ENCODE measurements at regions not wholly inside any gene's neighbourhood (a gene's known extent, or its start where the extent isn't known, plus 50 kb on each side); places are given as distances from the start of the nearest gene placed in this dataset.
"Not testable (repeated sequence)": the region's sequence is repeated elsewhere in the genome, so short reads cannot be mapped to it uniquely, and the experiment has no call there.

DNA sequence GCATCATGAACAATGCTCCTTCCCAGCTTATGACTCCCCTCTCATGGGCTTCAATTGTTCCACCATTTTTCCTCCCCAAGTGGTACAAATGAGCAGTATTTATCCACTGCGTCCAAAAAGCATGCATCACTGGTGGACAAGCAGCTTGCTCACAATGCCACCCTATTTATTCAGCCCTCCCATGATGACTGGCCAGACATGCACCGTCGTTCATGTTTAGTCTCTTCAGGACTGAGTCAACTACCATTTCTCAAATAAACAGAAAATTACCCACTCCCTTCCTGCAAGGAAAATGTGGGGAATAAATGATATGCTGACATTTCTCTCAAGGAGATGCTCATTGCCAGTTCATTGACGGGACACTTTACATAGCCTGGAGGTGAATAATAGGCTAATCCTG is 300.4 kb downstream of the C6orf118 start:
- no peak for DNase-seq (ENCODE audit: low spot score)

DNA sequence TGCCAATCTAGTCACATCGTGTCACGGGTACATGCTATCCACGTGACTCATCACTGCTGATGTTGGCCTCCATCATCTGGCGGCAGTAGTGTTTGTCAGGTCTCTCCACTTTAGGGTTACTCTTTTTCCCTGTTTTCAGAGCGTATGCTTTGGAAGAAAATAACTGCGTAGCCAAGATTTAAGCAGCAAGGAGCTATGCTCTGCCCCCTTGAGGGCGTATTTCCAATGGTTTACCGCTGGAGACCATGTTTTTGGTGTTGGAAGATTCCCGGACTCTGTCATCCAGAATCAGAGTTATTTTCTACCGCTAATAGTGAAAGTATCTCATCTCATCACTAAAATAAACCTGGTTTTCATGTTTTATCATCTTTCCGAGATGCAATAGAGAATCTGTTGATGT is 306.5 kb downstream of the C6orf118 start:
- no peak for DNase-seq (ENCODE audit: low spot score)

DNA sequence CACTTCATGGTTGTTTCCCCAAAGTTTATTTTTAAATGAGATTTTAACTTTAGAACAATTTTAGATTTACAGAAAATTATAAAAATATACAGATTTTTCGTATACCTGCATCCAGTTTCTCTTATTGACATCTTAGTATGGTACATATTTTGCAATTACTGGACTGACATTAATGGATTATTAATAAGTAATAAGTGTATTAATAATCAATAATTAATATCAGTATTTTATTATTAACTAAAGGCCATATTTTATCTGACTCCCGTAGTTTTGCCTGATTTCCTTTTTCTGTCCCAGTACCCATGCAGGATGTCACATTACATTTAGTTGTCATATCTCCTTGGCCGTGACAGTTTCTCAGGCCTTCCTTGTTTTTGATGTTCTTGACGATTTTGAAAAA is 307.0 kb downstream of the C6orf118 start:
- DNase-seq (ENCODE audit: low spot score), result no peak

DNA sequence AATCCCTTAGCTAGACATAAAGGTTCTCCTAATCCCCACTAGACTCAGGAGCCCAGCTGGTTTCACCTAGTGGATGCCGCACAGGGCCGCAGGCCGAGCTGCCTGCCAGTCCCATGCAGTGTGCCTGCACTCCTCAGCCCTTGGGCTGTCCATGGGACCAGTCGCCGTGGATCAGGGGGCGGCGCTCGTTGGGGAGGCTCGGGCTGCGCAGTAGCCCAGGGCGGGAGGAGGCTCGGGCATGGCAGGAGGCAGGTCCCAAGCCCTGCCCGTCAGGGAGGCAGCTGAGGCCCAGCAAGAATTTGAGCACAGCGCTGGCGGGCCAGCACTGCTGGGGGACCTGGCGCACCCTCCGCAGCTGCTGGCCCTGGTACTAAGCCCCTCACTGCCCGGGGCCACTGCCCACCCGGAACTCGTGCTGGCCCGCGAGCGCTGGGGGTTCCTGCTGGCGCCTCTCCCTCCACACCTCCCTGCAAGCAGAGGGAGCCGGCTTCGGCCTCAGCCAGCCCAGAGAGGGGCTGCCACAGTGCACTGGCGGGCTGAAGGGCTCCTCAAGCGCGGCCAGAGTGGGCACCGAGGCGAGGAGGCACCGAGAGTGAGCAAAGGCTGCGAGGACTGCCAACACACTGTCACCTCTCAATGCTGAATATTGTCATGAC is 307.8 kb downstream of the C6orf118 start:
- no peak for DNase-seq (ENCODE audit: low spot score)

DNA sequence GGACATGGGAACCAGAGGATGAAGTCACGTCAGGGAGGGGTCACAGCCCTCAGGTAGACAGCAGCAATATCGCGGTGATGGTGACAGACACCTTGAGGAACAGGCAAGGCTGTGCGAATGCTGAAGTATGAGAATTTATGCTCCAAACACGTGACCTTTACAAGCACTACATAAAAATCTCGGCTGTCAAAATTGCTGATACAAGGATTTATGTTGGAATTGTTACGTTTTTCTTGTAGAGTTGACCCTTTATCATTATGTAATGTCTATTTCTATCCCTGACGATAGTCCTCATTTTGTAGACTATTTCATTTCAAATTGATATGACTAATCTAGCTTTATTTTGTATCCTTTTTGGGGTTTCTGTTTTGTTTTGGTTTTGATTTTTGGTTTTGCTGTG is 311.1 kb downstream of the C6orf118 start:
- no peak for DNase-seq (ENCODE audit: low spot score)

DNA sequence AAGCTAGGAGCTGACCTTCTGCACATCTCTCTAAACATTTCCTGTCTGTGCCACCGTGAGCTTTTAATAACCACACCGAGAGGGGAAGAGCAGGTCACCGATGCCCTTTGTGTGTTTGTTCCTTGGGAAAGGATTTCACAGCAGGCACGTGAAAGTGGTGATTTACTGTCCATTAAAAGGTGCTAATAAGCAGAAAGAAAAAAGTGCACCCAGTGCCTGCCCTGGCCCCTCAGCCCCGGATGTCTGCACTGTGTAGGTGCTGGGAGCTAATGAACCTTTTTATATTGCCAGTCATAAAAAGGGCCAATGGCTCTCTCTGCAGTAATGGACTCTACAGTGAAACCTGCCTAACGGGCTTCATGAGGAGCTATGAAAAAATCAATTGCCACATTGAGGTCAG is 312.6 kb downstream of the C6orf118 start:
- no peak for DNase-seq (ENCODE audit: low spot score)

DNA sequence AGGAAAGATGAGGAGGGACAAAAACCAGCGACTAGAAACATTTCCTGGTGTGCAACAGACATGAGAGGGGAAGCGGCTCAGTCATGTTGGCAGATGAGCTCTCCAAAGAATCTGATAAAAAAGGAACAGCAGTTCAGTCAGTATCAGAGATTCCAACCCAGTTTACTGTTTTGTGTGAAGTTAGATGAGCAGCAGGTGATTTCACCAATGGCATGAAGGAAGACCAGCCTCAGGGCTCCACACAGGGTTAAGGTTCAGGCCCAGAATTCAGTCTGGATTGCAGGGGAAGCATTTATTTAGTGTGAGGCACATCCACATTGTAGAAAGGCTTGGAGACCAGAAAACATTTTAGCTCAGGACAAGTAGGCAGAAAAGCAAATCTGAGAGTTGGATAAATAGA is 317.8 kb downstream of the C6orf118 start:
- no peak for DNase-seq (ENCODE audit: low spot score)

DNA sequence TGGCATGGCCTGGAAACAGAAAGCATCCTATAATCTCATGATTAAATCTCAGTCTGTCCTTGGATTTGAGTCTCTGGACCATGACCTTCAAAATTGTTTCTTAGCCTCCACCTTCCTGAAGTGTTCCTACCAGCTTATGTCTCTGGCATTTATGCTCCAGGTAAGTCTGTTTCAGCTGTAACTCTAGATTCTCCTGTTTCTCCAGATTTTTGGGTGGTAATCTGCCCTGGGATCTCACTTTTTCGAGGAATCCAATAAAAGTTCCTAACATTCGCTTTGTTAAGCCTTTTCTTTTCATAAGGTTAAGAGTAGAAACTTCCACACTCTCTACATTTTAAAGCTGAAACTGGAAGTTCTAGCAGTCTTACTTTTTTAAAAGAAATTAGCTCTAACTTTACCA is 318.5 kb downstream of the C6orf118 start:
- DNase-seq (ENCODE audit: low spot score), result no peak

DNA sequence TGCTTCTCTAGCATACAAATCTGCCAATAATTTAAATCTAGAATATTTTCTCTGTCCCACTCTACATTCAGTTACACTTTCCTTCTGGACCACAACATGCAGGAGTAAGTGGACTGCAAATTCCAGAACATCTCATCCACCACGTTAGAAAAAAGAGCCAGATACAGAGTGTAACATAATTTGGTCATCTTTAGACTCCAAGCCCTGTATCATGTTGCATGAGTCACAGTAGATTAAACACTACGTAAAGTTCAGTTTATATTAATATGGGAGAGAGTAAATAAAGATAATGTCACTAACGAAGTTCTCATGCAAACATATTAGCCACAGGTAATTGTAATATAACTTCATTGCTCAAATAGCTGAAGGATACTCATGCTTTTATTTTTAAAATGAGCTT is 327.0 kb downstream of the C6orf118 start:
- DNase-seq (ENCODE audit: low spot score), result no peak

DNA sequence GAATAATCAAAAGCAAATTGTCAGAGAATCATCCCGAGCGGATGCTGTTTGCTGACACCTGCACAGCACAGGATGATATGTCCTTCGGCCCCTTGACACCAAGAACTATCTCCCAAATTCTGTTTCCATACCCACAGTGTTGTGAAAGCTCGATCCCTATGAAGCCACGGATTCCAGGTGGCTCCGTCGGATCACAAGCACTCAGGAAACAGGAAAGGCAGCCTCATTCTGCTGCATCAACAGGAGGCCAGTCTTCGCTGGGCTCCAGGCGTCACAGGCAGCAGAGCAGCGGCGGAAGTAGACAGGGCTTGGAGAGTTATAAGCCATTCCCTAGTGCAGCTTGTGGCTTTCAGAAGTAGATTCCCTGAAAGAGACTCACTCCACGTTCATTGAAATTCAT is 342.3 kb downstream of the C6orf118 start:
- no peak for DNase-seq (ENCODE audit: low spot score)

DNA sequence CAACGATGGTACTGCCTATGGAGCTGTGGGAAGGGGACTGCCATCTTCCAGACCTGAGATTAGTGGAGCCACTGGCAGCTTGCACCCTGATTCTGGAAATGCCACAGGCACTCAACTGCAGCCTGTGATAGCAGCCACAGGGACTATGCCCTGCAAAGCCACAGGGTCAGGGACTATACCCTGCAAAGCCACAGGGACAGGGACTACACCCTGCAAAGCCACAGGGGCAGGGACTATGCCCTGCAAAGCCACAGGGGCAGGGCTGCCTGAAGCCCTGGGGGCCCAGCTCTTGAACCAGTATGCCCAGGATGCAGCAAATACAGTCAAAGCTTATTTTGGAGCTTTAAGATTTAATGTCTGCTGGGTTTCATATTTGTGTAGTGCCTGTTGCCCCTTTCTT is 346.6 kb downstream of the C6orf118 start:
- no peak for DNase-seq (ENCODE audit: low spot score)

DNA sequence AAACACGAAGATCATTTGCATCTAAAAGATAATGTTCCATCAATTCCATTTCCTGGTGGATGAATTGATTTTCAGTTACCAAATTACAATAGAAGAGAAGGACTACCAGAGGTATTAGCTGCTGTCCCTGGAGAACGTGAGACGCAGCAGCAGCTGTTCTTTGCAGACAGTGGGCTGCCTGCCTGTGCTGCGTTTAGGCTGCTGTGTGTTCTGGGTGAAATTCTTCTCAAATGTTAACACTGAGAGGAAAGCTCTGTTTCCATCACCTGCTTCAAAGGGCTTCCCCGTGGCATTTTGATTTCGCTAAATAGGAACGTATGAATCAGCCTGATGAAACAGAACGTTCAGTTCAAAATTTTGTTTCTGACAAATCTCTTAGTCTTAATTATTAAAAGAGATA is 362.2 kb downstream of the C6orf118 start:
- DNase-seq (ENCODE audit: low spot score), result no peak

DNA sequence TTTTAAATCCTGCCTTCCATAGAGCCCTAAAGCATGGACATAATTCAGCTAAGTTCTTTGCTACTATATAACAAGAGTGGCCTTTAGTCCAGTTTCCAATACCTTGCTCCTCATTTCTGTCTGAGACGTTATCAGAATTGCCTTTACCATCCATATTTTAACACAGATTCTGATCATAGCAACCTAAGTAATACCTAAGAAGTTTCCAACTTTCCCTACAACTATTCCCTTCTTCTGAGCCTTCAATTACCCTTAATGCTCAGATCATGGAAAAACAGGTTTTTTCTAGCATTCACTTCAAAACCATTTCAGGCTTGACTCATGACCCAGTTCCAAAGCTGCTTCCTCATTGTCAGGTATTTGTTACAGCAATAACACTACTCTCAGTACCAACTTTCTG is 367.1 kb downstream of the C6orf118 start:
- DNase-seq (ENCODE audit: low spot score), result no peak

DNA sequence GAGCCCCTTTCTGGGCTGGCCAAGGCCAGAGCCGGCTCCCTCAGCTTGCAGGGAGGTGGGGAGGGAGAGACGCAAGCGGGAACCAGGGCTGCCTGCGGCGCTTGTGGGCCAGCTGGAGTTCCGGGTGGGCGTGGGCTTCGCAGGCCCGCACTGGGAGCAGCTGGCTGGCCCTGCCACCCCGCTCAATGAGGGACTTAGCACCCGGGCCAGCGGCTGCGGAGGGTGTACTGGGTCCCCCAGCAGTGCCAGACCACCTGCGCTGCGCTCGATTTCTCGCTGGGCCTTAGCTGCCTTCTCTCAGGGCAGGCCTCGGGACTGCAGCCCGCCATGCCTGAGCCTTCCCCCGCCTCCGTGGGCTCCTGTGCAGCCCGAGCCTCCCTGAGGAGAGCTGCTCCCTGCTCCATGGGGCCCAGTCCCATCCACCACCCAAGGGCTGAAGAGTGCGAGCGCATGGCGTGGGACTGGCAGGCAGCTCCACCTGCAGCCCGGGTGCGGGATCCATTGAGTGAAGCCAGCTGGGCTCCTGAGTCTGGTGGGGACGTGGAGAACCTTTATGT is 376.1 kb downstream of the C6orf118 start:
- DNase-seq (ENCODE audit: low spot score), result not testable (repeated sequence)

DNA sequence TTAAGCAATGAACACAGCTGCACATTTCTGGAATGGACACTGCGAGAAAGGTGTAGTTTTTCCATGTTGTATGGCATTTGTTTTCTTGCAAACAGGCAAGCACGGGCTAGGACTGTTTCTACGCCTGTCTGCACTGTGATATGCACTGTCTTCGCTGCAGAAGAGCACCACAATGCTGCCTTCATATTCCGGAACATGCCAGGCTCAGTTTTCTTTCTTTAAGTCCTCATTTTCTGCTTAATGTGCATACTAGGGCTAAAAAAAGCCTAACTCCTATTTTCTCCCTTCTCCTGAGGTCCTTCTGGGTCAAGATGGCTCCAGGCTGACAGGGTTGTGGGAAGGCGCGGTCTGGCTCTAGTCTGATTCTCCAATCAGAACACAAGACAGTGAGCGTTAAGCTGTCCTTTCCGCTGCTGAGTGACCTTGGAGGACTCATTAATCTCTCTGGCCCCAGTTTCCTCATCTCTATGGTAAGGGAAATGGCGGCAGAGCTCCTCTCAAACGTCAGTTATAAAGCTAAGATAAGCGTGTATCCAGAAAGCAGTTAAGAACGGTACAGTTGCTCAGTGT is 379.9 kb downstream of the C6orf118 start:
- no peak for DNase-seq (ENCODE audit: low spot score)

DNA sequence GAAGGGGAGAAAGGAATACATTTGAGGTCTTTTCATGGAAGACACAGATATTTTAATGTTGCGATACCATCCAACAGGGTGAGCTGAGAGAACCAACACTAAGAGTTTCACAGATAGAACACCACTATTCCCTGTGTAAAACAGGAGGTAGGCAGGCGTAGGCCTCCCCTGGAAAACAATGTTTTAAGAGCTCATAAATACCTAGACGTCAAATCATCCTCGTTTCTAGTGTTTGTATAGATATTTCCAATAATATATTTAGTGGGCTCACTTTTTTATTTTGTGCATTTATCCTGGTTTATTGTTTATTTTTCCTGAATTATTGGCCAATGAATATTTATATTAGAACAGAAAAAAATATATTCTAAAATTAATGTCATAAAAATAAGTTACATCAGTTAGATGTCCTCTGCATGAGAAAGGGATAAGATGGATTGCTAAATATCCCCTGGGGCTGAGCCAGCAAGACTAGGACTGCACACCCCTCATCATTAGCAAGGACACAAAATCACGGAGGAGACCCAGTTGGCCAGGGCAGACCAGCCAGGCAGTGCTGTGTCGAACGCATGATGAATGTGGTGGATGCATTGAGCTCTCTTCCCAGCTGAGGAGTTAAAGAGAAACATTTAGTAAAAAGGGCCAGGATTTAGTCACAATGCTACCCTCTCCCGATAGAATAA is 380.5 kb downstream of the C6orf118 start:
- DNase-seq (ENCODE audit: low spot score), result no peak

DNA sequence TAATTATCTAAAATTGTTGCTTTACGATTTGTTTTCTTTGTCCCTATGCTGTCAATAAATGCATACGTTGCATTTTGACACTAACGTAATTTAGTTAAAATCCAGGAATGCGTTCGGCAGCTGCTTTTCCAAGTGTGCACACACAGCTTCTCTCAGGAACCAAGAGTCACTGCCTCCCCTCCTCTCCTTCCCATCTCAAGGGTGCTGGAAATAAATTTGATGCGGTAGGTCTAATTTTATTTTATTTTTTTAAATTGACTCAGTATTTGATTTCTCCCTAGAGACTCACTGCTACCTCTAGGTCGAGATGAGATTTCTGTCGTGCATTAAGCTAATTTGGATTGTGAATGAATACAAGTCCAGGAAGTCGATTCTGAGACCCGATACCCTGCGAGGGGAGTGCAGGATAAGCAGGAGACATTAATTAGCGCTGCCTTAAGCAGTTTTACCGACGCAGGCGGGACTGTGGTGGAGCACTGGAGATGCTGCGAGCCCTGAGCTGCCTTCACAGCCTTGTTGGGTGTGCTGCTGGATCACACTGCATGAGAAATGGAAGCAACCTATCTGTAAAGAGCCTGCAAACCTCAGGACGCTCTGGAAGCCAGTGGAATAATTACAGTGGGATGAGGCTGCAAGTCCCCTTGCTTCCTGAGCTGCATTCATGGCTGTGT is 381.2 kb downstream of the C6orf118 start:
- no peak for DNase-seq (ENCODE audit: low spot score)

DNA sequence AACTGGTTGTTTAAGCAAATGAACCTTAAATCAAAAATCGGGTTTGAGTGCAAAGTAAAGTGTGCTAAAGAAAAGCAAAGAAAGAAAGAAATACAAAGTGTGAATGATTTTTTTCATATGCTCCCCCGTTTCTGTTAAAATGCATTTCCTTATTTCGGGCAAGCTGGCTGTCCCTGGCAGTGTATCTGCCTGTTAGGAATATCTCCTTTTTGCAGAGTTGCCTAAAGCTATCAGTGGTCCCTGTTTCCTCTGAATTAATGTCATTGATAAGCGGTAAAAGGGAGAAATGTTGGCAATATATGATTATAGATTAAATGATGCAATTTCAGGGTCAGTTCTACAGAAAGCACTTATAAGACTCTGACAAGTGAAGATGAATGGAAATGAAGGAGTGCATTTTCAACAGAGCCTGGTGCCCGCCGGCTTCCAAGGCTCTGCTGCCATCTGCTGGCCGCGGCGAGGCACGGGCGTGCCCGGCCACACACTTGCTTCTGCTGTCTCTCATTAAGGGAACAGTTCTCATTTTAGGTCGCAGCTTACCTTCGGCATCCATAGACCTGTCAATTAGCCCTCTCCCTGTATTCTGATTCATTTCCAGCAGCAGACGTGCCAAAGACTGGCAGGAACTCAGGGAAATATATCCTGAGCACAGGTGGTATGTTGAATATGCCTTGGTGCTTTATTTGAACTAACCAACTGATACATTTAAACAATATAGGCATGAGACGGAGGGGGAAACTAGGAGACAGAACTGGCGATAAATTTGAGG is 381.9 kb downstream of the C6orf118 start:
- DNase-seq (ENCODE audit: low spot score), result peak; percentile 34

DNA sequence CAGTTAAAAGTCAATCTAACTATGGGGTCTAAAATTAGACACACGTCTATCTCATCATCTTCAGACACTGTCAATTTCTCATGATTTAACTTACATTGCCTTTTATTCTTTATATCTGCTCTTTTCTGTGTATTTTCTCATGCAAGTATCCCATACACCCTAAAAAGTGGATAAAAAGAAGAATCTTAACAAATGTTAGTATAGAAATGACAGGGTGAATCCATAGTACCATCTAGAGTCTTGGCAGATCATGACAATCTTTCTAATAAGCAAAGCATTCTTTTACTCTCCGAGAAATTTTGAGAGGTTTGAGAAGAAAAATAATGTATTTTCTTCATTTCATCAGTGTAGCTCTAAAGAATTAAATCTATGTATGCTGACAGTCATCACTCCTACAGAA is 382.7 kb downstream of the C6orf118 start:
- no peak for DNase-seq (ENCODE audit: low spot score)

DNA sequence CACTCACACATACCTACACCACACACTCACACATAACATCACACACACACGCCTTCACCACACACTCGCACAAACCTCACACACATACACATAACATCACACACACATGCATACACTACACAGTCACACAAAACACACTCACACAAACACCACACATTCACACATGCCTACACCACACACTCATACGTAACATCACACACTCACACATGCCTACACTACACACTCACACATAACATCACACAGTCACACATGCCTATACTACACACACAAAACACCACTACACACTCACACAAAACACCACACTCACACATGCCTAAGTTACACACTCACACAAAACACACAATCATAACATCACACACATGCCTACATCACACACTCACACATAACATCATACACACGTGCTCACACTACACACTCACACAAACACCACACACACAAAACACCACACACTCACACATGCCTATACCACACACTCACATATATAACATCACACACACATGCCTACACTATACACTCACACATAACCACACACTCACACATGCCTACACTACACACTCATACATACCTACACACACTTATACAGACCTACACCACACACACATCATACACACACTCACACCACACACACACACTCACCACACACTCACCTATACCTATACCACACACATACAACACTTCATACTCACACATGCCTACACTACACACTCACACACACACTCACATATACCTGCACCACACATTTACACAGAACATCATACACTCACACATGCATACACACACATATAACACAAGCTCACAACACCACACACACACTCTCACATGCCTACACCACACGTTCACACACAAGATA is 383.5 kb downstream of the C6orf118 start:
- DNase-seq (ENCODE audit: low spot score), result no peak

DNA sequence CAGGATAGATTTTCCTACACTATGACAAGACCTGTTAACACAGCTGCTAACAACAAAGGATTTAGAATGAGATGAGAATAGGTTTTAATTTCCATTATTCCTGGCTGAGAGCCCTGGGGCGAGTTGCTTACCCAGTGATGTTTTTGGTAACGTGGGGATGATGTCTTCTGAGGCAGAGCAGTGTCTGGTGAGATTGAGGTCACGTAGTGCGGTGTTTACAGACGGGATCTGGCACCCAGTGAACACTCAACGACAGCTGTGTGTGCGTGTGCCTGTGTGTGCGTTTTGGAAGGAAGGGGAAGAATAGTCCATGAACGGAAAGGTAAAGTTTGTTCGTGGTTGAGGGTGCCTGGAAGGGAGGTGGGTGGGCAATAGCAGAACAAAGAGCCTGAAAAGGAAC is 384.7 kb downstream of the C6orf118 start:
- DNase-seq (ENCODE audit: low spot score), result no peak

Measured in HuH-7.5 (cell line).